ENCODE measurements at regions not wholly inside any gene's neighbourhood (a gene's known extent, or its start where the extent isn't known, plus 50 kb on each side); places are given as distances from the start of the nearest gene placed in this dataset.

GRCh38 chrX:147343467-147343866 is 528.9 kb upstream of the CXorf51A start:
- Histone ChIP-seq H4K5ac (ENCODE audit: low read depth, low read length) (no peak overlapping the region), H3K27me3 (ENCODE audit: control insufficient read depth, insufficient read depth, low read length) (no peaks in the 10 kb centered on the region), H3K79me1 (ENCODE audit: low read depth in 1 of 2, low read length in 2 of 2) (no peaks in the 10 kb centered on the region), H3K4me3 (ENCODE audit: insufficient read depth, low read depth, low read length) (no peak overlapping the region), H3K9me1 (ENCODE audit: insufficient read depth, low read length) (no peaks in the 10 kb centered on the region), H2BK5ac (ENCODE audit: low read depth, low read length, poor library complexity, severe bottlenecking) (no peak overlapping the region), H3K4ac (ENCODE audit: low read depth, low read length) (no peak overlapping the region), H2BK120ac (ENCODE audit: low read depth, low read length) (no peak overlapping the region), H3K4me1 (ENCODE audit: control insufficient read depth, insufficient read depth, low read length) (no peaks in the 10 kb centered on the region), H2BK20ac (ENCODE audit: low read depth, low read length) (no peak overlapping the region), H4K20me1 (ENCODE audit: insufficient read depth, low read length) (no peaks in the 10 kb centered on the region), H4K91ac (ENCODE audit: insufficient read depth, low read depth, low read length) (no peak overlapping the region), H3K27ac (ENCODE audit: insufficient read depth, low read length) (no peak overlapping the region), H2BK15ac (ENCODE audit: low read depth, low read length) (no peak overlapping the region), H3K14ac (replicated peaks; ENCODE audit: low read depth, low read length) (no peak overlapping the region), H2AFZ (replicated peaks; ENCODE audit: low read length, poor library complexity) (no peak overlapping the region), H4K8ac (ENCODE audit: low read depth in 2 of 2, low read length in 2 of 2) (no peak overlapping the region), H3K18ac (ENCODE audit: low read depth, low read length) (no peak overlapping the region), H3K23ac (ENCODE audit: low read depth, low read length) (no peak overlapping the region), H3K9ac (ENCODE audit: low read depth, low read length) (no peak overlapping the region), H3K9me3 (ENCODE audit: control insufficient read depth, insufficient read depth, low read length) (peaks cover 2% of the 10 kb centered on the region; the same call in 1 of the 2 replicates), H2AK5ac (ENCODE audit: low read depth, low read length) (no peak overlapping the region), H3K56ac (ENCODE audit: extremely low read depth, insufficient read depth, low read length) (no peak overlapping the region), H3K36me3 (ENCODE audit: control insufficient read depth, insufficient read depth, low read length) (no peaks in the 10 kb centered on the region), H3K4me2 (ENCODE audit: low read depth, low read length) (no peak overlapping the region), H2AK9ac (replicated peaks; ENCODE audit: low read depth, low read length, poor library complexity) (no peak overlapping the region)
- CTCF ChIA-PET: no interaction called here
- no peak for ATAC-seq (ENCODE audit: low read depth)
- 100% methylated on average over 4 of the region's 6 CpGs; no CpG with 5 or more reads in 1 of the 2 experiments for WGBS, 2 experiments (ENCODE audit: extremely low coverage in 2 of 2, insufficient read length in 1 of 2)
- dilution Hi-C loops (cut with HindIII; ENCODE audit: low sequenced_read_pairs, unreplicated experiment) (no loop called here), in situ Hi-C loops (cut with MboI; ENCODE audit: low sequenced_read_pairs) (no loop called here), intact Hi-C loops (cut with micrococcal nuclease) (no loop called here)
- POLR2A ChIA-PET (ENCODE audit: unreplicated experiment): no interaction called here
- BruUV-seq (replicated peaks): no TSS peak
- TF ChIP-seq MAFK (IDR thresholded peaks at IDR 0.05; ENCODE audit: low read depth, low read length) (no peak), NFE2L2 (IDR thresholded peaks at IDR 0.05; ENCODE audit: low read depth, low read length) (no peak), MXI1 (IDR thresholded peaks at IDR 0.05; ENCODE audit: borderline replicate concordance, low read depth, low read length) (no peak), FOS (IDR thresholded peaks at IDR 0.05; ENCODE audit: low read depth, low read length) (no peak), BHLHE40 (IDR thresholded peaks at IDR 0.05; ENCODE audit: low read depth, low read length) (no peak), USF2 (IDR thresholded peaks at IDR 0.05; ENCODE audit: low read depth, low read length) (no peak), MAZ (IDR thresholded peaks at IDR 0.05; ENCODE audit: borderline replicate concordance, low read depth, low read length) (no peak), ELK1 (IDR thresholded peaks at IDR 0.05; ENCODE audit: borderline replicate concordance, low read depth, low read length) (no peak), SMC3 (IDR thresholded peaks at IDR 0.05; ENCODE audit: low read depth, low read length) (no peak), POLR2A (IDR thresholded peaks at IDR 0.05; ENCODE audit: low read depth, low read length) (no peak), CEBPB (IDR thresholded peaks at IDR 0.05; ENCODE audit: low read depth, low read length) (no peak)
- DNase-seq: no peak
